HUES6 (cell line): ENCODE measurements at regions not wholly inside any gene's neighbourhood (a gene's known extent, or its start where the extent isn't known, plus 50 kb on each side); places are given as distances from the start of the nearest gene placed in this dataset.

ENCODE experiments used
- H3K27ac ChIP-seq: 2 replicates; pipeline ENCODE4 v1.7.0; 2013; ENCODE audit warnings: low read depth, mild to moderate bottlenecking, low read length, inconsistent platforms
- H3K27me3 ChIP-seq: 2 replicates; pipeline ENCODE4 v1.6.1; 2013; ENCODE audit warnings: low read length; ENCODE audit not compliant: control insufficient read depth, insufficient read depth
- H3K36me3 ChIP-seq: 2 replicates; pipeline ENCODE4 v1.6.1; 2013; ENCODE audit warnings: low read length; ENCODE audit not compliant: control insufficient read depth, insufficient read depth
- H3K4me1 ChIP-seq: 2 replicates; pipeline ENCODE4 v1.6.1; 2013; ENCODE audit warnings: low read length; ENCODE audit not compliant: control insufficient read depth, insufficient read depth
- H3K4me3 ChIP-seq: 2 replicates; pipeline ENCODE4 v1.5.1; 2013; ENCODE audit warnings: low read depth, low read length
- H3K9ac ChIP-seq: one replicate; pipeline ENCODE4 v1.6.1; 2013; ENCODE audit warnings: mild to moderate bottlenecking, low read length
- H3K9me3 ChIP-seq: 2 replicates; pipeline ENCODE4 v1.6.1; 2013; ENCODE audit warnings: low read depth, low read length; ENCODE audit not compliant: control insufficient read depth, insufficient read depth

DNA sequence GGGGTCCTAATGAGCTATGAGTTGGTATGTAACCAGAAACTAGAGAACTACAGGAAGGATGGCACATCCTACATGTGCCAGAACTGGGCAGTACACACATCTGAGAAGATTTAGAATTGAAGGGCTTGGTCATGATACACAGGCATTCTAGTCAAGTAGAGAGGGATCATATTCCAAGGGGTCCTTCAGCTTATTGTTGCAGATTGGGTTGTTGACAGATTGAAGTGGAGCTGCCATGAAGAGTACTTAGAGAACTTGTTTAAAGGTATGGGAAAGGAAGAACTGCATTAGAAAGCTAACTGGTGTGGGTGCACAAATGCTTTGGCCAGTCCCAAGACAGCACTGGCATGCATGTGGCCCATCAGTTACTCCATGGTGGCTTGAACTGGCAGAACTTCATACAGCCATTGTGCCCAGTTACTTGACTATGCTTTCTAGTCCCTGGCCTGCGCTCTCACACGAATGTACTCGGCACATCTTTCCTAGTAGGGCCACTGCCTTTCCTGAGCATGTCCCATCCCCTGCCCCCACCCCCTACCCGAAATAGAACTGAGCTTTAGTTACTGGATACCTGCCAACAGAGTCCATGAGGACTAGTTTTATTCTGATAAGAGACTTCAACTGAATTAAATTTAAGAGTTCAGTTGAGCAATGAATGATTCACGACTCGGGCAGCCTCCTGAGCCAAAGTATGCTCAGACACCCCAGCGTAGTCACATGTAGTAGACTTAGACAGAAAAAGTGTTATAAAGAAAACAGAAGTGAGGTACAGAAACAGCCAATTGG, 64.0 kb downstream of the CCNG2 start:
- H3K27me3 ChIP-seq = peaks cover 70% of the 10 kb centered on the region
- no peaks in the 10 kb centered on the region for H3K9me3 ChIP-seq
- H3K36me3 ChIP-seq = no peaks in the 10 kb centered on the region
- no peaks in the 10 kb centered on the region for H3K4me1 ChIP-seq
- H3K9ac ChIP-seq = no peak overlapping the region
- no peak overlapping the region for H3K4me3 ChIP-seq
- no peak overlapping the region for H3K27ac ChIP-seq

DNA sequence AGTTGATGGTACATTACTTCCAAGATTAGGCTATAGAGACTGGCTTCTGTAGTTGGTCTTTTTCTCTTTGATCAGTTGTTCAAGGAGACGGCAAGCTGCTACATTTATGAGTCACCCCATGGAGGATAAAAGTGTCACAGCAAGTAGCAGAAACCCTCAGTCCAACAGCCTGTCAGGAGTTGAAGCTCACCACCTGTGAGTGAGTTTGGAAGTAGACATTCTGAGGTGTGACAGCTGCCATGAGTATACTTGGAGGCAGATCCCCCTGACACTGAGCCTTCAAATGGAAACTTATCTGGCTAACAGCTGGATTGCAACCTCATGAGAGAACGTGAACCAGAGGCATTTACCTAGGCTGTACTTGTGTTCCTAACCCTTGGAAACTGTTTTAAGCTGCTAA, 68.0 kb downstream of the CCNG2 start:
- Histone ChIP-seq H3K27ac (no peak overlapping the region), H3K4me3 (no peak overlapping the region), H3K36me3 (no peaks in the 10 kb centered on the region), H3K9me3 (no peaks in the 10 kb centered on the region), H3K27me3 (peaks cover 44% of the 10 kb centered on the region; the same call in 1 of the 2 replicates), H3K9ac (no peak overlapping the region), H3K4me1 (peaks cover 3% of the 10 kb centered on the region; the same call in 1 of the 2 replicates)

DNA sequence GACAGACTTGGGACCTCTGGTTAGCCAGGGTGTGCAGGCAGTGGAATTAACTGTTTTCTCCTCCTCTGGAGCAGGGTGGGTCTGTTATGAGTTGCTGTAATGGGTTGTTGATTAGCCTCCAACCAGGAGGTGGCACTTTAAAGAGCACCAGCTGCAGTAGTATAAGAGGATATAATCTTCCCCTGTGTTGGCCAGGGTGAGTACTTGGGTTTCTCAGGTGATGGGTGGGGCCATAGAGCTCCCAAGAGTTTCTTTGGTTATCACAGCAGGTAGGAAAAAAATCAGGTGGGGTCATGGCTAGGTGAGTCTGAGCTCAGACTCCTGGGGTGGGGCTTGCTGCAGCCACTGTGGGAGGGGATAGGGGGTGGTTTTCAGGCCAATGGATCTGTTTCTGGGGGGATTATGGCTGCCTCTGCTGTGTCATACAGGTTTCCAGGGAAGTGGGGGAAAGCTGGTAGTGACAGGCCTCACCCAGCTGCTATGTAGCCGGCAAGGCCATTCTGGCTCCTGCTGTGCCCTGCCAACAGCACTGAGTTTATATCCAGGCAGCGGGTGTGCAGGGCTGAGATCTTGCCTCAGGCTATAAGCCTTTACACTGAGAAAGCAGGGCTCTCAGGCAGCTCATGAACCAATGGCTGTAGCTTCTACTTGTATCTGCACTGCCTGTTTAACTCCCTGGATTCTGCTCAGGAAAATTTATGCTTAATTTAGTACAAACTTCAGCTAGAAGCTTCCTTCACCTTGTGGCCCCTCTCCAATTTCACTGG, 70.1 kb downstream of the CCNG2 start:
- no peak overlapping the region for H3K4me3 ChIP-seq
- H3K27ac ChIP-seq = no peak overlapping the region
- H3K4me1 ChIP-seq = peaks cover 3% of the 10 kb centered on the region; the same call in 1 of the 2 replicates
- H3K27me3 ChIP-seq = peaks cover 26% of the 10 kb centered on the region; the same call in 1 of the 2 replicates
- no peaks in the 10 kb centered on the region for H3K9me3 ChIP-seq
- no peak overlapping the region for H3K9ac ChIP-seq
- H3K36me3 ChIP-seq = no peaks in the 10 kb centered on the region

DNA sequence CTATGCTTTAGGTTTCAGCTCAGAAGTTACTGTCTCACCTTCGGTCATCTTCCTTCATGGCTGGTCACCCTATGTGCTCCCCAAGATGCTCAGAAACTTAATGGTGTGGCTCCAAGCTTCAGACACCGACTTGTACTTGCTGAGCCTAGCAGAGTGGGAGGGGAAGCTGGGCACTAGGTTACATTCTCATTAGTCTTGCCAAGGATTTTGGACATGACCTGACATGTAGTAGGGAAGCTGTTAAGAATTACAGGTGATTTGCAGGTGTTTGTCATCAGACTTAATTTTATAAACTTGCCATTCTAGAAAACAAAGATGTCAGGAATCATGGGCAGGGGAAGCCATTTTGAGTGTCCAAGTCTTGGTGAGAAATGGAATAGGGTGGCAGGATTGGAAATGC, 72.4 kb downstream of the CCNG2 start:
- no peaks in the 10 kb centered on the region for H3K9me3 ChIP-seq
- no peaks in the 10 kb centered on the region for H3K36me3 ChIP-seq
- no peak overlapping the region for H3K27ac ChIP-seq
- peaks cover 10% of the 10 kb centered on the region; the same call in 1 of the 2 replicates for H3K27me3 ChIP-seq
- H3K4me3 ChIP-seq = no peak overlapping the region
- H3K9ac ChIP-seq = no peak overlapping the region
- peaks cover 3% of the 10 kb centered on the region; the same call in 1 of the 2 replicates for H3K4me1 ChIP-seq

DNA sequence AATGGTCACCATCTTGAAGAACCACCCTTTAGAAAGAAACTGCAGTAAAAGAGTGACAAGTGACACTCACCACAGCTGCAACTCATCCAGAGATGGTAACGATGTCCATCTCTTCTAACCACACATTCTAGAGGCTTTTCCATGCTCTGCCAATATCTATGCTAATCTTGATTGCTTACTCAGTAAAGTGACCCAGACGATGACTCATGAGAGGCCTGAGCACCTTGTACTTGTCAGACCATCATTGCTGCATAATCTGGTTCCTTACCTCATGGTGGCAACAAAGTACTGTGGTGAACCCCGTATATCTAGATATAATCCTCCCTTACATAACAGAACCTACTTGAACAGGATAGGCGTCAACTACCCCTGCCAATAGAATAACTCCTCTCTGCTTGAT, 75.6 kb downstream of the CCNG2 start:
- no peak overlapping the region for H3K9ac ChIP-seq
- H3K9me3 ChIP-seq = no peaks in the 10 kb centered on the region
- no peak overlapping the region for H3K27ac ChIP-seq
- no peak overlapping the region for H3K4me3 ChIP-seq
- peaks cover under 1% of the 10 kb centered on the region; the same call in 1 of the 2 replicates for H3K4me1 ChIP-seq
- no peaks in the 10 kb centered on the region for H3K36me3 ChIP-seq
- H3K27me3 ChIP-seq = peaks cover 30% of the 10 kb centered on the region; the same call in 1 of the 2 replicates

DNA sequence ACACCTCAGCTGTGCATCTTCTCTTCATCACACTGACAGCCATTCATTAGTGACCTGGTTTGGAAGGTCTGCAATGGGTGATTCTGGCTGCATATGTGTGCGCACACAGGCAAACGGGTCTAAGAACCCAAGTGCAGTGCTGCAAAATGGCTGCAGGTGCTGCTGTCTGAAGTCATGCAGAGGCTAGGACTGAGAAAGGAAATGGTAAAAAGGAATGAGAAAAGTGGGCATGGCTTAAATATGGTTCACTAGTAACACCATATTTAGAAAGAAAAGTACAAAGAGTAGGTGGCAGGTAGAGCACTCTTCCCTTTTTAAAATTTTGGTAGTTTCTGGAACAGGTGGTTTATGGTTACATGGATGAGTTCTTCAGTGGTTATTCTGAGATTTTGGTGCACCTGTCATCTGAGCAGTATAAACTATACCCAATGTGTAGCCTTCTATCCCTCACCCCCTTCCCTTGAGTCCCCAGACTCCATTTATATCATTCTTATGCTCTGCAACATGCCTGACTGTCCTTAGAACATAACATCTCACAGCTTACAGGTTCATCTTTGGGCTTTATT, 78.4 kb downstream of the CCNG2 start:
- Histone ChIP-seq H3K27me3 (peaks cover 46% of the 10 kb centered on the region; the same call in 1 of the 2 replicates), H3K4me1 (no peaks in the 10 kb centered on the region), H3K9me3 (no peaks in the 10 kb centered on the region), H3K4me3 (no peak overlapping the region), H3K27ac (no peak overlapping the region), H3K9ac (no peak overlapping the region), H3K36me3 (no peaks in the 10 kb centered on the region)

DNA sequence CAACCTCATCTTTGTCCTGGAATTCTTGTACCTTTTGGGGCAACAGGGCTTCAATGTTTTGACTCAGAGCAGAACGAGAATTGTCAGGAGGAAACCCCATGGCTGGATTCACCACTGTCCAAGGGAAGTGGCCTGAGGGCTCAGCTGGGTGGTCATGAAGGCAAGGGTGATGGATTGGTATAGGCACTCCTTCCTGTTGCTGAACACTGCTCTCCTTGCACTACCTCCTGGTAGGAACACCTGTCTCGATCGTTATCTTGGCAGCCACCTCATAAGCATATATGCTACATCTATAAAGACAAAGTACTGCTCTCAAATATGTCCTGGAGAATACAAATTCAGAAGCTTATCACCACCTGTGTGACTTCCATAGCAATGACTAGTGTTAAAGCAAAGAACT, 79.8 kb downstream of the CCNG2 start:
- H3K27me3 ChIP-seq = peaks cover 52% of the 10 kb centered on the region
- no peaks in the 10 kb centered on the region for H3K36me3 ChIP-seq

DNA sequence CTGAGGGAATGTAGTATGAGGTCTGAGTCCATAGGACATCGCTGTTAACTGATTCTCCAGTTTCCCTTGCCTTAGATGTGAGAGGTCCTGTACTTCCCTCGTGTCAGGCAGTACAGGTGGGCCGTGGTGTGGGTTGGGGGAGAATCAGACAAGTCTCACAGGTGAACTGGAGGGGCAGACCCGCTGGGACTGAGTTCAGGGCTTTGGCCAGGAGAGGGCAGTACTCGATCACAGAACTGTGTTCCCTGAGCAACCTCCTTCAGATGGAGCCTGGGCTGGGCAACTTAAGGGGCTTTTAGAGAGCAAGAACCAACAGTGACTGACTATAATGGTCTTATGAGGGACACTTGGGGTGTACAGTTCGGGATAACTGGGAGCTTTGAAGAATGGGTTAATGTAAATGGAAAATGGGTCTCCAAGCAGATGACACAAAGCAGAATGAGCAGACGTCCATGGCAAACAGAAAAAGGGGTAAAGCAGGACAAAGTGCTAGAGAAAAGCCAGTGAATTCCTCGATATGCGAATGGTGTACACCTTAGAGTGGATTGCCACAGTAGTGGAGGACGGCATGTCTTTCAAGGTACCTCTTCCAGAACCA, 83.6 kb downstream of the CCNG2 start:
- H3K9ac ChIP-seq = no peak overlapping the region
- H3K36me3 ChIP-seq = no peaks in the 10 kb centered on the region
- H3K4me3 ChIP-seq = no peak overlapping the region
- H3K27me3 ChIP-seq = peaks cover 40% of the 10 kb centered on the region
- H3K27ac ChIP-seq = no peak overlapping the region
- H3K4me1 ChIP-seq = no peaks in the 10 kb centered on the region
- no peaks in the 10 kb centered on the region for H3K9me3 ChIP-seq

More for the DNA sequence above, 79.8 kb downstream of the CCNG2 start:
- Histone ChIP-seq H3K9ac (no peak overlapping the region), H3K9me3 (no peaks in the 10 kb centered on the region), H3K27ac (no peak overlapping the region), H3K4me1 (no peaks in the 10 kb centered on the region), H3K4me3 (no peak overlapping the region)

DNA sequence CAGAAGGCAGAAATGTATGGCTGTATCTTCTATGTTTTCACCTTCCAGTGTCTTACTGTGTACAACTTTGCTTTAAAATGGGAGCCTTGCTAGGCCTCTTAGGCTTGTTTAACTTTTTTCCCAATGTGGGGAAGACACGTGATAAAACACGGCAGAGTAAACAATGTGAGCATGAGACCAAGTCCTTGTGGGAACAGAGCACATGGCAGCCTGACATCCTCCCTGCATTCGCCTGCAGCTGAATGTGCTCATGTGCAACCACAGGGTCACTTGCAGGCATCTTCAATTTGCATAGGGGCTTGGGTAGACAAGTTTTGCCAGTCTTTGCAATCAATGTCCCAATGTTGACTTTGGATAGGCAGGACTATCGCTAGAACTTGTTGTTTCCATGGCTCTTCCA, 91.8 kb downstream of the CCNG2 start:
- Histone ChIP-seq H3K9me3 (no peaks in the 10 kb centered on the region), H3K27ac (no peak overlapping the region), H3K4me1 (no peaks in the 10 kb centered on the region), H3K27me3 (peaks cover 47% of the 10 kb centered on the region), H3K9ac (no peak overlapping the region), H3K36me3 (no peaks in the 10 kb centered on the region), H3K4me3 (no peak overlapping the region)

DNA sequence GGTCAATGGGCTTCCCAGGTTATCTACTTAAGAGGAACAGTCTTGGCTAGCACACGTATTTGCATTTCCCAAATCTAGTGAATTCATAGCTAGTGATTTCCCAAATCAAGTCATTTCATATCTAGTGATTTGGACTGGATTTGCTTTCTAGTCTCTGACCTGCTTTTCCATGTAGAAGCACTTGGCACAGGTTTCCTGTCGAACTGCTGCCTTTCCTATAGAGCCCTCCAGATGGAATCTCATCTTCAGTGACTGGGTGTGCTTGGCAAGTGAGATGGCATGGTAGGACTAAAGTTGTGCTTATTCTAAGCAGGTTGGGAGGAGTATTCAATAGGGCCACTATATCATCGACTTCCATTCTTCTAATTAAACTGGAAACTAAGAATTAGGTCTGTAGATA, 94.7 kb downstream of the CCNG2 start:
- Histone ChIP-seq H3K9ac (no peak overlapping the region), H3K9me3 (no peaks in the 10 kb centered on the region), H3K36me3 (no peaks in the 10 kb centered on the region), H3K4me3 (no peak overlapping the region), H3K27me3 (peaks cover 69% of the 10 kb centered on the region), H3K27ac (no peak overlapping the region), H3K4me1 (no peaks in the 10 kb centered on the region)
